HL-60 (cell line): ENCODE measurements at regions not wholly inside any gene's neighbourhood (a gene's known extent, or its start where the extent isn't known, plus 50 kb on each side); places are given as distances from the start of the nearest gene placed in this dataset.

Experiments
- DNase-seq, 2 experiments: peaks; one replicate each; pipeline ENCODE4 v3.0.0-alpha.2; 2010 to 2020; ENCODE audit warnings: low read depth in 1 of 2, low spot score in 1 of 2
- H3K27ac ChIP-seq: fragments of 250-450 bp; sonication (Bioruptor Pico); replicated peaks from 2 replicates; pipeline ENCODE4 v1.5.1; 2020; ENCODE audit warnings: mild to moderate bottlenecking, moderate library complexity
- H3K27me3 ChIP-seq: fragments of 250-450 bp; sonication (Bioruptor Pico); 2 replicates; pipeline ENCODE4 v1.5.1; 2021; ENCODE audit warnings: mild to moderate bottlenecking, moderate library complexity; ENCODE audit not compliant: insufficient read depth, poor library complexity, severe bottlenecking
- H3K4me3 ChIP-seq: replicated peaks from 2 replicates; pipeline ENCODE4 v1.5.1; 2011; ENCODE audit warnings: mild to moderate bottlenecking, control low read depth, low read length; ENCODE audit not compliant: insufficient read depth
- CTCF ChIP-seq: IDR thresholded peaks from one replicate; pipeline ENCODE4 v1.5.1; 2011; ENCODE audit warnings: low read length, control low read depth, inconsistent platforms; ENCODE audit not compliant: insufficient read depth
- GABPA ChIP-seq: IDR thresholded peaks from 2 replicates; pipeline ENCODE4 v1.6.1; 2012; ENCODE audit warnings: low read depth
- POLR2AphosphoS5 ChIP-seq: IDR thresholded peaks from 2 replicates; pipeline ENCODE4 v1.6.1; 2012; ENCODE audit warnings: low read depth
- REST ChIP-seq: IDR thresholded peaks from 2 replicates; pipeline ENCODE4 v1.6.1; 2012; ENCODE audit warnings: low read depth; ENCODE audit not compliant: insufficient replicate concordance
- SPI1 ChIP-seq: IDR thresholded peaks from 2 replicates; pipeline ENCODE4 v1.6.1; 2012; ENCODE audit warnings: low read depth, mild to moderate bottlenecking, borderline replicate concordance

- Histone ChIP-seq H3K27me3 (no peaks in the 10 kb centered on the region), H3K27ac (no peak overlapping the region), H3K4me3 (no peak overlapping the region)
- DNase-seq, result no peak
- TF ChIP-seq GABPA, result no peak
- no peak for TF ChIP-seq REST
- no peak for TF ChIP-seq POLR2AphosphoS5
- no peak for TF ChIP-seq CTCF
- no peak for TF ChIP-seq SPI1
These were observed 81.0 kb upstream of the TMEM18 start for GRCh38 chr2:758073-758820.

- Histone ChIP-seq H3K27ac (no peak overlapping the region), H3K27me3 (no peaks in the 10 kb centered on the region), H3K4me3 (no peak overlapping the region)
- TF ChIP-seq POLR2AphosphoS5 (no peak), REST (no peak), SPI1 (no peak), GABPA (no peak), CTCF (no peak)
- no peak for DNase-seq
These were observed 75.9 kb upstream of the TMEM18 start for GRCh38 chr2:753123-753522.

- H3K27me3 ChIP-seq, result no peaks in the 10 kb centered on the region
- TF ChIP-seq REST (no peak), SPI1 (no peak), CTCF (no peak), POLR2AphosphoS5 (no peak), GABPA (no peak)
- H3K4me3 ChIP-seq, result no peak overlapping the region
- no peak for DNase-seq
- no peak overlapping the region for H3K27ac ChIP-seq
These were observed 74.3 kb upstream of the TMEM18 start for GRCh38 chr2:751474-751873.
